H1 (cell line): ENCODE measurements at regions not wholly inside any gene's neighbourhood (a gene's known extent, or its start where the extent isn't known, plus 50 kb on each side); places are given as distances from the start of the nearest gene placed in this dataset.

Experiments
- RNF2 ChIP-seq: fragments of 200-900, 300-1000 bp; sonication (generic); IDR thresholded peaks from 2 replicates; pipeline ENCODE4 v1.7.1; 2016; ENCODE audit warnings: borderline replicate concordance, low read depth, mild to moderate bottlenecking, antibody characterized with exemption, low read length; ENCODE audit not compliant: poor library complexity, severe bottlenecking; ENCODE audit errors: missing control alignments
- SP2 ChIP-seq: IDR thresholded peaks from 2 replicates; pipeline ENCODE4 v1.6.1; 2012; ENCODE audit warnings: mild to moderate bottlenecking, low read length, inconsistent platforms
- SP4 ChIP-seq: IDR thresholded peaks from 2 replicates; pipeline ENCODE4 v1.6.1; 2012; ENCODE audit warnings: low read length, inconsistent platforms
- TEAD4 ChIP-seq: IDR thresholded peaks from 2 replicates; pipeline ENCODE4 v1.6.1; 2012; ENCODE audit warnings: low read depth, low read length, inconsistent platforms, mixed read lengths

GRCh38 chr7:130985361-130985760 is 251.4 kb upstream of the KLF14 start (continued):
- no peak for TF ChIP-seq SP4
- TF ChIP-seq SP2, result no peak
- no peak for TF ChIP-seq TEAD4
- TF ChIP-seq RNF2, result no peak
